SK-N-SH treated with all-trans-retinoic acid at 6 μM for 48 hours (cell line): ENCODE measurements at regions not wholly inside any gene's neighbourhood (a gene's known extent, or its start where the extent isn't known, plus 50 kb on each side); places are given as distances from the start of the nearest gene placed in this dataset.

ENCODE experiments used
- ATAC-seq: fragments of 200-7000 bp; cut with Tn5 transposase; 3 replicates; pipeline ENCODE4 v1.9.1; 2020; ENCODE audit warnings: mild to moderate bottlenecking, moderate library complexity
- ARNTL ChIP-seq: fragments of 450-650 bp; formaldehyde crosslinking; IDR thresholded peaks from 2 replicates; pipeline ENCODE4 v1.5.0; 2020; ENCODE audit warnings: low read depth, mild to moderate bottlenecking, moderate library complexity, borderline replicate concordance
- BACH2 ChIP-seq: fragments of 250-450 bp; sonication (Bioruptor Pico); IDR thresholded peaks from 2 replicates; pipeline ENCODE4 v1.9.0; 2021; ENCODE audit warnings: mild to moderate bottlenecking, borderline replicate concordance
- CREB5 ChIP-seq: fragments of 250-450 bp; sonication (Bioruptor Pico); IDR thresholded peaks from 2 replicates; pipeline ENCODE4 v1.5.1; 2020; ENCODE audit warnings: low read depth, mild to moderate bottlenecking, moderate library complexity
- CSDC2 ChIP-seq: fragments of 250-450 bp; sonication (Bioruptor Pico); IDR thresholded peaks from 2 replicates; pipeline ENCODE4 v1.5.0; 2020; ENCODE audit warnings: mild to moderate bottlenecking, moderate library complexity
- CSRNP3 ChIP-seq: fragments of 250-450 bp; sonication (Bioruptor Pico); IDR thresholded peaks from 2 replicates; pipeline ENCODE4 v1.5.1; 2021; ENCODE audit warnings: mild to moderate bottlenecking, moderate library complexity
- ESRRG ChIP-seq: fragments of 250-450 bp; sonication (Bioruptor Pico); IDR thresholded peaks from 2 replicates; pipeline ENCODE4 v1.6.1; 2021; ENCODE audit warnings: mild to moderate bottlenecking
- GLIS3 ChIP-seq: fragments of 250-450 bp; sonication (Bioruptor Pico); IDR thresholded peaks from 2 replicates; pipeline ENCODE4 v1.5.0; 2020; ENCODE audit warnings: mild to moderate bottlenecking, moderate library complexity
- ISL1 ChIP-seq: fragments of 250-450 bp; sonication (Bioruptor Pico); IDR thresholded peaks from 2 replicates; pipeline ENCODE4 v2.1.2; 2022; ENCODE audit warnings: mild to moderate bottlenecking, moderate library complexity
- OSR1 ChIP-seq: fragments of 250-450 bp; sonication (Bioruptor Pico); IDR thresholded peaks from 2 replicates; pipeline ENCODE4 v1.8.0; 2022; ENCODE audit warnings: moderate library complexity, mild to moderate bottlenecking, inconsistent platforms
- PATZ1 ChIP-seq: fragments of 250-450 bp; sonication (Bioruptor Pico); IDR thresholded peaks from 2 replicates; pipeline ENCODE4 v1.8.0; 2020; ENCODE audit warnings: mild to moderate bottlenecking, moderate library complexity, borderline replicate concordance
- POU6F1 ChIP-seq: fragments of 250-450 bp; sonication (Bioruptor Pico); IDR thresholded peaks from 2 replicates; pipeline ENCODE4 v1.8.0; 2021; ENCODE audit warnings: low read depth, mild to moderate bottlenecking, moderate library complexity, borderline replicate concordance
- PPARA ChIP-seq: fragments of 250-450 bp; sonication (Bioruptor Pico); IDR thresholded peaks from 2 replicates; pipeline ENCODE4 v1.5.0; 2020; ENCODE audit warnings: mild to moderate bottlenecking, borderline replicate concordance
- RARB ChIP-seq: fragments of 250-450 bp; sonication (Bioruptor Pico); IDR thresholded peaks from 2 replicates; pipeline ENCODE4 v1.8.0; 2021; ENCODE audit warnings: mild to moderate bottlenecking, moderate library complexity
- SNAI2 ChIP-seq: fragments of 250-450 bp; sonication (Bioruptor Pico); IDR thresholded peaks from 2 replicates; pipeline ENCODE4 v1.5.0; 2020; ENCODE audit warnings: mild to moderate bottlenecking, moderate library complexity
- TCF4 ChIP-seq: fragments of 250-450 bp; sonication (Bioruptor Pico); IDR thresholded peaks from 2 replicates; pipeline ENCODE4 v1.8.0; 2021; ENCODE audit warnings: mild to moderate bottlenecking, moderate library complexity, borderline replicate concordance
- TOX ChIP-seq: fragments of 250-450 bp; sonication (Bioruptor Pico); IDR thresholded peaks from 2 replicates; pipeline ENCODE4 v1.8.0; 2021; ENCODE audit warnings: mild to moderate bottlenecking, moderate library complexity, borderline replicate concordance
- ZC3H10 ChIP-seq: fragments of 250-450 bp; sonication (Bioruptor Pico); IDR thresholded peaks from 2 replicates; pipeline ENCODE4 v1.5.1; 2021; ENCODE audit warnings: mild to moderate bottlenecking, moderate library complexity
- ZFP3 ChIP-seq: fragments of 250-450 bp; sonication (Bioruptor Pico); IDR thresholded peaks from 2 replicates; pipeline ENCODE4 v1.5.0; 2020; ENCODE audit warnings: mild to moderate bottlenecking, moderate library complexity
- ZFP30 ChIP-seq: fragments of 450-650 bp; formaldehyde crosslinking; IDR thresholded peaks from 2 replicates; pipeline ENCODE4 v1.5.0; 2022; ENCODE audit warnings: mild to moderate bottlenecking, moderate library complexity
- ZNF565 ChIP-seq: fragments of 450-650 bp; formaldehyde crosslinking; conservative IDR thresholded peaks from 2 replicates; pipeline ENCODE4 v1.5.0; 2020; ENCODE audit warnings: low read depth, mild to moderate bottlenecking, moderate library complexity
- ZNF70 ChIP-seq: fragments of 450-650 bp; formaldehyde crosslinking; IDR thresholded peaks from 2 replicates; pipeline ENCODE4 v1.5.0; 2020; ENCODE audit warnings: mild to moderate bottlenecking, moderate library complexity

GRCh38 chr15:26243382-26243781 lies 380.3 kb upstream of the ATP10A start:
- TF ChIP-seq ZNF70 (CRISPR knock-in tag), result no peak
- no peak for TF ChIP-seq ISL1
- no peak for TF ChIP-seq CREB5 (CRISPR knock-in tag)
- no peak for TF ChIP-seq BACH2 (CRISPR knock-in tag)
- no peak for TF ChIP-seq TCF4
- no peak for TF ChIP-seq OSR1 (CRISPR knock-in tag)
- TF ChIP-seq ZFP30 (CRISPR knock-in tag), result no peak
- TF ChIP-seq SNAI2 (CRISPR knock-in tag), result no peak
- TF ChIP-seq ZC3H10 (CRISPR knock-in tag), result no peak
- no peak for TF ChIP-seq POU6F1 (CRISPR knock-in tag)
- TF ChIP-seq ZNF565 (CRISPR knock-in tag), result no peak
- no peak for TF ChIP-seq ARNTL
- no peak for TF ChIP-seq ZFP3

GRCh38 chr15:26242565-26243071 lies 379.5 kb upstream of the ATP10A start:
- TF ChIP-seq TCF4 (no peak), RARB (no peak), CREB5 (CRISPR knock-in tag) (no peak), PPARA (CRISPR knock-in tag) (no peak), ZNF565 (CRISPR knock-in tag) (no peak)
- ATAC-seq, result no peak

More at GRCh38 chr15:26243382-26243781, 380.3 kb upstream of the ATP10A start:
- no peak for ATAC-seq

- no peak for TF ChIP-seq ISL1
- TF ChIP-seq CREB5 (CRISPR knock-in tag), result no peak
- no peak for ATAC-seq
Measured at GRCh38 chr15:26235864-26236263, 372.7 kb upstream of the ATP10A start.

- no peak for ATAC-seq
- TF ChIP-seq CSDC2 (no peak), RARB (no peak), PATZ1 (CRISPR knock-in tag) (no peak), POU6F1 (CRISPR knock-in tag) (no peak), BACH2 (CRISPR knock-in tag) (no peak), ESRRG (CRISPR knock-in tag) (no peak), CREB5 (CRISPR knock-in tag) (no peak), ZFP30 (CRISPR knock-in tag) (no peak), ARNTL (no peak), ISL1 (no peak), PPARA (CRISPR knock-in tag) (no peak), TOX (CRISPR knock-in tag) (no peak), TCF4 (no peak), ZC3H10 (CRISPR knock-in tag) (no peak), ZFP3 (no peak), CSRNP3 (CRISPR knock-in tag) (no peak), GLIS3 (no peak), OSR1 (CRISPR knock-in tag) (no peak)
Measured at GRCh38 chr15:26234976-26235767, 372.0 kb upstream of the ATP10A start.
